ENCODE measurements at regions not wholly inside any gene's neighbourhood (a gene's known extent, or its start where the extent isn't known, plus 50 kb on each side); places are given as distances from the start of the nearest gene placed in this dataset.

GRCh38 chr13:107020393-107020792 is 452.5 kb upstream of the ARGLU1 start:
- TF ChIP-seq ZNF347 (CRISPR knock-in tag; IDR thresholded peaks at IDR 0.05; ENCODE audit: low read depth) (no peak), MCM5 (IDR thresholded peaks at IDR 0.05; ENCODE audit: low read depth) (no peak), KLF1 (tag; IDR thresholded peaks at IDR 0.05) (no peak), SRSF9 (IDR thresholded peaks at IDR 0.05; ENCODE audit: borderline replicate concordance, low read depth, low read length) (no peak), MIER1 (IDR thresholded peaks at IDR 0.05; ENCODE audit: low read depth) (no peak), RNF2 (IDR thresholded peaks at IDR 0.05) (no peak), MTA3 (IDR thresholded peaks at IDR 0.05; ENCODE audit: borderline replicate concordance) (no peak), ZNF184 (CRISPR knock-in tag; IDR thresholded peaks at IDR 0.05) (no peak), ZFP30 (CRISPR knock-in tag; IDR thresholded peaks at IDR 0.05; ENCODE audit: borderline replicate concordance) (no peak), NCOA2 (IDR thresholded peaks at IDR 0.05; ENCODE audit: partially characterized antibody in 2 of 2) (no peak), RCOR1 (IDR thresholded peaks at IDR 0.05; ENCODE audit: borderline replicate concordance in 1 of 2, low read depth in 2 of 2, low read length in 2 of 2) (no peak), SNRNP70 (optimal IDR thresholded peaks at IDR 0.05; ENCODE audit: low read depth, low read length) (no peak), TRIM24 (IDR thresholded peaks at IDR 0.05) (no peak), RBBP5 (IDR thresholded peaks at IDR 0.05; ENCODE audit: borderline replicate concordance, insufficient read depth, low read length, poor library complexity, severe bottlenecking) (no peak), THAP7 (CRISPR knock-in tag; IDR thresholded peaks at IDR 0.05) (no peak), ADNP (tag; IDR thresholded peaks at IDR 0.05) (no peak)
- H4K20me1 ChIP-seq (replicated peaks; ENCODE audit: control insufficient read depth, insufficient read depth, low read length): no peaks in the 10 kb centered on the region
- WGBS (ENCODE audit: insufficient coverage, low coverage, missing lambda C conversion rate): under 1% methylated on average over 7 of the region's 7 CpGs
- H3K4me3 ChIP-seq: no peak overlapping the region
- H3K9me3 ChIP-seq (replicated peaks; ENCODE audit: control insufficient read depth, insufficient read depth, low read depth, low read length): no peaks in the 10 kb centered on the region
- H3K4me2 ChIP-seq (ENCODE audit: insufficient read depth, low read length): no peak overlapping the region
- no peaks in the 10 kb centered on the region for H3K36me3 ChIP-seq (ENCODE audit: control insufficient read depth, insufficient read depth, low read length)
- DNase-seq (ENCODE audit: extremely low read depth in 1 of 4, low spot score in 3 of 4) (no peak), FAIRE-seq (no peak), ATAC-seq (no peak)
- H3K9ac ChIP-seq (ENCODE audit: insufficient read depth in 1 of 2, low read depth in 2 of 2, low read length in 2 of 2): no peak overlapping the region
- H3K79me2 ChIP-seq (ENCODE audit: control insufficient read depth, insufficient read depth, low read length): no peaks in the 10 kb centered on the region
- H3K27ac ChIP-seq (ENCODE audit: extremely low read depth, low read depth, low read length): no peak overlapping the region
- ChIA-PET CTCF (ENCODE audit: low intra/inter-chr PET ratio) (no interaction called here), POLR2A (no interaction called here)
- no peaks in the 10 kb centered on the region for H3K9me1 ChIP-seq (ENCODE audit: control insufficient read depth, insufficient read depth, low read length)
- H2AFZ ChIP-seq (ENCODE audit: low read depth, low read length): no peak overlapping the region
- no TSS peak for BruUV-seq (replicated peaks)
- in situ Hi-C loops (cut with MboI): no loop called here
- no peaks in the 10 kb centered on the region for H3K4me1 ChIP-seq (replicated peaks in 1 of 2; ENCODE audit: control insufficient read depth in 2 of 2, insufficient read depth in 2 of 2, low read length in 2 of 2)
- H3K27me3 ChIP-seq (ENCODE audit: control insufficient read depth in 2 of 2, insufficient read depth in 2 of 2, low read length in 2 of 2): no peaks in the 10 kb centered on the region
- intact Hi-C loops (cut with micrococcal nuclease): no loop called here

Measured in K562 (cell line).